ENCODE measurements at regions not wholly inside any gene's neighbourhood (a gene's known extent, or its start where the extent isn't known, plus 50 kb on each side); places are given as distances from the start of the nearest gene placed in this dataset.

GRCh38 chr13:39274739-39275325 is 236.6 kb downstream of the NHLRC3 start:
- H3K4me1 Mint-ChIP-seq = no peaks in the 10 kb centered on the region
- H3K27ac Mint-ChIP-seq = no peak overlapping the region
- no peak for TF ChIP-seq CTCF (IDR thresholded peaks at IDR 0.05)
- DNase-seq = no peak
- ChIA-PET POLR2A (no interaction called here), CTCF (no interaction called here)
- H3K9me3 Mint-ChIP-seq = no peaks in the 10 kb centered on the region
- ATAC-seq (ENCODE audit: low read depth) = no peak
- no peaks in the 10 kb centered on the region for H3K36me3 Mint-ChIP-seq (ENCODE audit: low read depth)
- H3K4me3 Mint-ChIP-seq = no peak overlapping the region
- H3K27me3 Mint-ChIP-seq = peaks cover 5% of the 10 kb centered on the region
- intact Hi-C loops (cut with micrococcal nuclease) = loop anchor here (2.0 kb wide), 1 partner anchor 338 kb away; no protein-coding TSS in a partner anchor

GRCh38 chr13:39279077-39279476 is 240.8 kb downstream of the NHLRC3 start:
- H3K27ac Mint-ChIP-seq = no peak overlapping the region
- ChIA-PET POLR2A (no interaction called here), CTCF (no interaction called here)
- TF ChIP-seq CTCF (IDR thresholded peaks at IDR 0.05) = no peak
- intact Hi-C loops (cut with micrococcal nuclease) = no loop called here
- ATAC-seq (ENCODE audit: low read depth) = no peak
- H3K36me3 Mint-ChIP-seq (ENCODE audit: low read depth) = no peaks in the 10 kb centered on the region
- H3K27me3 Mint-ChIP-seq = peaks cover 4% of the 10 kb centered on the region
- H3K4me3 Mint-ChIP-seq = no peak overlapping the region
- no peak for DNase-seq
- no peaks in the 10 kb centered on the region for H3K9me3 Mint-ChIP-seq
- peaks cover 4% of the 10 kb centered on the region for H3K4me1 Mint-ChIP-seq

GRCh38 chr13:39281539-39282150 is 243.4 kb downstream of the NHLRC3 start:
- no peak overlapping the region for H3K27ac Mint-ChIP-seq
- TF ChIP-seq CTCF (IDR thresholded peaks at IDR 0.05) = no peak
- H3K27me3 Mint-ChIP-seq = peaks cover 4% of the 10 kb centered on the region
- peaks cover 4% of the 10 kb centered on the region for H3K4me1 Mint-ChIP-seq
- H3K36me3 Mint-ChIP-seq (ENCODE audit: low read depth) = no peaks in the 10 kb centered on the region
- no peak for DNase-seq
- POLR2A ChIA-PET = no interaction called here
- intact Hi-C loops (cut with micrococcal nuclease) = no loop called here
- no peak overlapping the region for H3K4me3 Mint-ChIP-seq
- CTCF ChIA-PET = no interaction called here
- ATAC-seq (ENCODE audit: low read depth) = no peak
- H3K9me3 Mint-ChIP-seq = peaks cover 1% of the 10 kb centered on the region

- intact Hi-C loops (cut with micrococcal nuclease) = no loop called here
- CTCF ChIA-PET = no interaction called here
- Mint-ChIP-seq H3K27ac (no peak overlapping the region), H3K36me3 (ENCODE audit: low read depth) (no peaks in the 10 kb centered on the region), H3K4me1 (peaks cover 4% of the 10 kb centered on the region), H3K4me3 (no peak overlapping the region), H3K9me3 (peaks cover 9% of the 10 kb centered on the region), H3K27me3 (peaks cover 4% of the 10 kb centered on the region)
- no peak for TF ChIP-seq CTCF (IDR thresholded peaks at IDR 0.05)
- no peak for ATAC-seq (ENCODE audit: low read depth)
- DNase-seq = no peak
- POLR2A ChIA-PET = no interaction called here
Measured at GRCh38 chr13:39282400-39282972, 244.2 kb downstream of the NHLRC3 start.

GRCh38 chr13:39283072-39283471 is 244.8 kb downstream of the NHLRC3 start:
- ATAC-seq (ENCODE audit: low read depth) = no peak
- H3K4me1 Mint-ChIP-seq = peaks cover 4% of the 10 kb centered on the region
- intact Hi-C loops (cut with micrococcal nuclease) = no loop called here
- ChIA-PET POLR2A (no interaction called here), CTCF (no interaction called here)
- H3K36me3 Mint-ChIP-seq (ENCODE audit: low read depth) = no peaks in the 10 kb centered on the region
- H3K4me3 Mint-ChIP-seq = no peak overlapping the region
- H3K27me3 Mint-ChIP-seq = peaks cover 4% of the 10 kb centered on the region
- TF ChIP-seq CTCF (IDR thresholded peaks at IDR 0.05) = no peak
- DNase-seq = no peak
- peaks cover 13% of the 10 kb centered on the region for H3K9me3 Mint-ChIP-seq
- H3K27ac Mint-ChIP-seq = no peak overlapping the region

Measured in activated B cell treated with CpG ODN at 0.5 μM for 24 hours (primary cell).